GM19467 (cell line): ENCODE measurements at regions not wholly inside any gene's neighbourhood (a gene's known extent, or its start where the extent isn't known, plus 50 kb on each side); places are given as distances from the start of the nearest gene placed in this dataset.
A peak's percentile ranks its signal among the peaks of the same experiment; 100 is the strongest.
"Not testable (repeated sequence)": the region's sequence is repeated elsewhere in the genome, so short reads cannot be mapped to it uniquely, and the experiment has no call there.

Experiments
- ATAC-seq: cut with Tn5 transposase; IDR thresholded peaks from one replicate; pipeline ENCODE4 v1.9.1; 2021; ENCODE audit warnings: mild to moderate bottlenecking, moderate library complexity; ENCODE audit not compliant: unreplicated experiment

DNA sequence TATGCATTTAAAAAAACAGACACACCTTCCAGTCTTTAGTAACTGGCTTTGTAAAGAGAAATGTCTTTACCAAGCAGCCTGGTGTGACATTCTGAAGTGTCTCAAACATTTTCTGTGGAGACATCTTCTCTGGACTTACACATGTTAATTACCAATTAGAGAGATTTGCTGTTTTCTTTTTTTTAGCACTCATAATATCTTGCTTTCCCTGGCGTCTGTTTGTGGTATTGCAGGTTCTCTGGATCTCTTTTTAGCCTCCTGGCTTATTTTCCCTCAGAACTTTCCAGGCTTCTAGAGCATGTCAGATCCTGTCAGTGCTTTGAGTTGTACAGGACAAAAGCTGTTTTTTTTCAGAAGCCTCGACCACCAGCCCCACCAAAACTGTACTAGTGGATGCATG, 92.5 kb downstream of the MSX2 start:
- ATAC-seq: no peak

DNA sequence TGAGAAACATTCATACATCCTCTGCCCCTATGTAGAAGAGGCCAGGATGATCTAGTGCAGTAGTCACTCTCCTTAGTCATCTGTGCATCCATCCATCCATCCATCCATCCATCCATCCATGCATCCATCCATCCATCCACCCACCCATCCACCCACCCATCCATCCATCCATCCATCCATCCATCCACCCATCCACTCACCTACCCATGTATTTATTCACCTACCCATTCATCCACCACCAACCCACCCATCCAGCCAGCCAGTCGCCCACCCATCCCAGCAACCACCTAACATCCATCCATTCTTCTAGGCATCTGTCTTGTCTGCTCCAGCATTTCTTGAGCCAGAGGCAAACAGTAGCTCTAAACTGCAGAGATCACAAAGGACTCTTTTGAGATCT, 87.1 kb downstream of the MSX2 start:
- no peak for ATAC-seq

DNA sequence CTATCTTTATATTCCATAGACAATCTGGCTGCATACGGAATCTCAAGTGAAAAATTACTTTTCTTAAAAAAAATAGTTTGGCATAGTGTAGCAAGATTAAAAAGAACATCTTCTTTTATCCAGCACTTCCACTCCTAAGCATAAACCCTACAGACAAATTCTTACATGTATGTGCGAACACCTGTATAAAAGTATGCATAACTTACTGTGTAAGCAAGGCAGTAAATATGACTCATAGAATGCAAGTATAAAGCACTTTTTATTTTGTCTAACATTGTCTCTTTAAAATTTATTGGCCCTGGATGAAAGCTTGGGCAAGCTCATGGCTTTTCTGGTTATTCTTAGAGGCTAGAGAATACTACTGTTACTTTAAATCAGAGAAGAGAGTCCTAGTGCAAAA, 86.4 kb downstream of the MSX2 start:
- no peak for ATAC-seq

DNA sequence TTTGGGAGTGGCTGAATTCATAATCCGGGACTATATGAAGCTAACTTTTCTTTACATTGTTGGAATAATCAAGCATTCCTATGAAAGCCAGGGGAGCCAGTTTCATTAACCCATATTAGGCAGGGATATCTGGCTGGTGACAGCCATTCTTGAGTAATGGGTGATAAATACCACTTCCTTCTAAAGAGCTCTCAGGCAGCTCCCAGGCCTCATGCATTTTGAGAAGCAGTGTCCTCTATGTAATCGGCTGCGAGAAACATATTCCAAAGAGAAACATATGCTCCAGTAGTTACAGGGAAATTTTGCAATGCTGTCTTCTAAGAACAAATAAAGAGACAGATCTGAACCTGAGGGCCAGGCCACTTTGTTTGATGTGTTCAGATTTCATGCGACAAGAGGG, 83.1 kb downstream of the MSX2 start:
- no peak for ATAC-seq

DNA sequence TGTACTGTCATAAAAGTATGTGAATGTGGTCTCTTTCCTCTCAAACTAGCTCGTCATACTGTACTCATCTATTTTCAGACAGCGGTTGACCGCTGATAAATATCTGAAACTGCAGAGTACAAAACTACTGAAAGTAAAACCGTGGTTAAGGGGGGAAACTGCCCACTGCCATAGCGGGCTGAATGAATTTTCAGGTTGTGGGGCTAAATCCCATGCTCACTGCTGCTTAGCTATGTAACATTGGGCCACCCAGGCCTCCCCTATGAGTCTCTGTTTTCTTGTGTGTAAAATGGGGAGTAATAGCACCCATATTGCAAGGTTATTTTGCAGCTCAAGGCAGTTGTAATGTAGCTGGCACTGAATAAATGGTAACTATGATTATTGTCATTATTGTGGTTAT, 82.3 kb downstream of the MSX2 start:
- no peak for ATAC-seq

DNA sequence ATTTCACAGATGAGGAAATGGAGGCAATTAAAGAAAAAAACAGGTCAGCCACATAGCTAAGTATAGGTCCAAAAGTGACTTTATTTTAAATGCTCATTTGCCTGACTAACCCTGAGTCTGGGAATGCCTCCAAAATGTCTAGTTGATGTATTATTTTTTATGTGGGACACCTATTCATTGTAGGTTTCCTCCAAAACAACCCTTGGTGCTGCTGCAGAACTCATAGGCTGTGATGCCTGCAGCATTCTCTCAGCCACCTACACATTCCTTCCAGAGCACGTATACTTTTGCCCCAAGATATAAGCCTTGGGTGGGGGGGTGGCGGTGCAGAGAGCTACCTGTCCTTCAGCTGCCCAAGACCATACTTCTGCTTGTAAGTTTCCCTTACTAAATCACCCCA, 77.4 kb downstream of the MSX2 start:
- no peak for ATAC-seq

DNA sequence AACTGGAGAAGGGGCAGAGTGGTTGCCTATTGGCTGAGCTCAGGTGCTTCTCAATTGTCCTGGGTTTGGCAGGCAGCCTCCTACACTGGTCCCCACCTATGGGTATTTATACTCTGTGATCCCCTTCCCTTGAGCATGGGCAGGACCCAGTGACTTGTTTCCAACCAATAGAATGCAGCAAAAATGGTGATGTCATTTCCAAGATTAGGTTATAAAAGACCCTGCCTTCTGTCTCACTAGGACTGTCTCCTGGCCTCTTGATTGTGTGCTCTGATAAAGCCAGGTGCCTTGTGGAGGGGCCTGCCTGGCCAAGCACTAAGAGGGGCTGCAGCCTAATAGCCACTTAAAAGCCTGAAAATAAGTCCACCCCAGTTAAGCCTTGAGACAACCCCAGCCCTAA, 76.1 kb downstream of the MSX2 start:
- no peak for ATAC-seq

DNA sequence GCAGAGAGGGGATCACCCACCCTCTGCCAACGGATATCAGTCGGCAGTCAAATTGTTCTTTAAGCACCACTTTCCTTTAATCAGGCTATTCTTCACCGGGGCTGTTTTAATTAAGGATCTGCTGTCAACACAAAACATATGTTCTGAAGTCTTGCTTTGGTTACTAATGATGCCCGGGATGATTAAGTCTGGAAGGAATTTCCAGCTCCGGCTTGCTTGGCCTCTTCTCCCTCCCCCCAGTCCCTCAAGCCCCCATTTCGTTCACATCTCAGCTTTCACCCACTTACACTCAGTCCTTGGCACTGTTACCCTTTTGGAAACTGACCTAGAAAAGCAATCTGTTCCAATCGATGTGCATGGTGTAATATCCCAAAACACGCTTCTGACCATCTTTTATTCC, 74.7 kb downstream of the MSX2 start:
- no peak for ATAC-seq

DNA sequence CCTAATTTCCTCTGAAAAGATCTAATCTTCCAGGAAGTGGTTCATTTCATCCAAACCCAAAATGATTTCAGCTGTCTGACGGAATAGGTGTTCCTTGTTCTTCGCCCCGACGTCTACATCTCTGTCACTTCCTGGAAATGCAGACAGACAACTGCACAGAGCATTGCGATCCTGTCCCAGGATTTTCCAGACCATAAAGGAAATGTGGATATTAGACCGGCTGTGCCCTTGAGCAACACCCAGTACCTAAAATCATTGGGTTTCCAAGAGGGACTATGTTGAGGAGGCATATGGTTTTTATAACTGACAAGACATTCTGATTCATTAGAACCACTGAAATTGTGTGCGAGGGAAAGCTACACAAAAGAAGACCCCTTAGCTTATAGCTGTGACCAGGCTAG, 74.2 kb downstream of the MSX2 start:
- no peak for ATAC-seq

DNA sequence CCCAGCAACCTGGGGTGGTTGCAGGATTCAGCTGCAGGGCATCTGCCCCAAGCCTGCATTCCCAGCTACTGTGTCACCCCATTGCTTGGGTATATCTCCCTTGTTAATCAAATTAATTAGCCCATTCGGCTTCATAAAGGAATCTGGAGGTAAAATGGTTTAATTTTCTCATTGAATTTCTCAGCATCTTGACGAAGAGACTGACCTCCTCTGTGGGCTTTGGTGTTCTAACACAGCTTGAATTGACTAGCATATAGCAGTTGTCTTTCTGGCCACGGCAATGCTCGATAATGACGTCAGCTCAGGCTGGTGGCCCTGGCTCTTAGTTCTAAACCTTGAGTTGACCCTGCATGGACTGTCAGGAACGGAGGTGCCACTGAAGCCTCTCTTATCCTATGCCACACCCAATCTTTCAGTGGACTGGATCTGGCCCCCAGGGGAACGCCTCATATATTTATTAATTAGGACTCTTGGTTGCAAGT, 72.4 kb downstream of the MSX2 start:
- no peak for ATAC-seq

DNA sequence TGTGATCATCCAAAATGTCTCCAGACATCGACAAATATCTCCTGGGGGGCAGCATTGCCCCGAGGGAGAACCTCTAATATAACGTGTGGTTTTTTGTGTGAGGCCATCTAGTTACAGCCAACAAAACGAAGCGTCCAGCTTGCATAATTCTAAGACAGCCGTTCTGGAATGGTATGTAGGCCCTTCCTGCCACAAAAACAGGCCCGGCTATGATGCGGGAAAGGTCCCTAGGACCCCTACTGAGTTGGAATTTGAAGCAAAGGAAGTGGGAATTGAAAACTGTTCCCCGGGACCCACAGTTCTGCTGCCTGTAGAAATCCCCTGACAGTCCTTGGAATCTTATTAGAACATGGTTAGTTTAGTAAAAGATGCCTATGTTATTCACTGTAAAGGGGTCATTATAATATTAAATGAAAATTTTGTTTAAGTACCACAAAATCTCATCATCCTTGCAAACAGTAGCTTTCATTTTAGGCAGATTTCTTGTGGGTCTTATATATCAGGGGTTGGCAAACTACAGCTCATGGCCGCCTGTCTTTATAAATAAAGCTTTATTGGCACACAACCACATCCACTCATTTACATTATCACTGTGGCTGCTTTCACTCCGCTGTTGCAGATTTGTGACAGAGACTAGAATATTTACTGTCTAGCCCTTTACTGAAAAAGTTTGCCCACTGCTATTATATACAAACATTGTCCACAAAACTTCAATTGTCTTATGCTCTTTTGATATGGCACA, 70.7 kb downstream of the MSX2 start:
- no peak for ATAC-seq

DNA sequence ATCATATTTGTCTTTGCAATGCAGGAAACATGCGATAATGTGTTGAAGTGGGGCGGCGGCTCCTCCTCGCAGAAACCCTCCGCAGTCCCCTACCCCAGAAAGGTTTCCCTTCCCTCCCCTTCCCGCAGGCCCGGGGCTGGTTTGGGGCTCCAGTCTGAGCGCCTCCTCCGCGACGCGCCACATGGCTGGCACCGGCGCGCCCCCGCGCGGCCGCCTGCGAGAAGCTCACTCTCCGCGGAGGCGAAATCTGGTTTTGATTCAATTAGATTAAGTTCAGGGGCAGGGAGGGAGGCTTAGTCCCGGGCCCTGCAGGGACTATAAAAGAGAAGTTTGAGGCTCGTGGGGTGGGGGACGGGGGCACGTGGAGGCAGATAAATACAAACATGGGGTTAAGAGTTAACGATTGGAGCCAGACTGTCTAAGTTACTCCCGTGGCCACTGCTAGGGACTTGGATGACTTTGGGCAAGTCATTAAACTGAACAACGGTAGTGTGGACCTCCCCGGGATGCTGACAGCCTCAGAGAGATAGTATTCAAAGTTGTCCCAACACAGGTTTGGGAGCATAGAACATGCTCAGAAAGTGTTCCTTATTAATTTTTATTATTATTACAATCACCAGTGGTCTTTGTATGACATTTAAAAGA, 69.4 kb downstream of the MSX2 start:
- peak; percentile 79 for ATAC-seq

DNA sequence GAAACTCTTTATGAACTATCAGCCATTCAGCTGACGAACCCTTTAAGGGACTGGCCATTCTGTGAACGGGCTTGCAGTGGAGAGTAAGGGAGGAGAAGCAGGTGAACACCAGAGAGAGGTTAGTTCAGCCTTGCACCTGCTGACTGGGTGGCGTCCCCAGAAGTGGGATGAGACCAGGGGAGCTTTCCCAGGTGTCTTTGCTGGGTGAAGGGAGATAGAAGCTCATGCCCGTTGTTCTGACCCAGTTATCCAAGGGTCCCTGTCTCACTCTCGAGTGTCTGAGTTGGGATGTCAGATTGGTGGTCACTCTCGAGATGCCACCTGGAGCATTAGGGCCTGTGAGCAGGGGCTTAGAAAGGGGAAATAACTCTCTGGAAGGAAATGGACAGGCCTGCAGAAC, 68.7 kb downstream of the MSX2 start:
- no peak for ATAC-seq

DNA sequence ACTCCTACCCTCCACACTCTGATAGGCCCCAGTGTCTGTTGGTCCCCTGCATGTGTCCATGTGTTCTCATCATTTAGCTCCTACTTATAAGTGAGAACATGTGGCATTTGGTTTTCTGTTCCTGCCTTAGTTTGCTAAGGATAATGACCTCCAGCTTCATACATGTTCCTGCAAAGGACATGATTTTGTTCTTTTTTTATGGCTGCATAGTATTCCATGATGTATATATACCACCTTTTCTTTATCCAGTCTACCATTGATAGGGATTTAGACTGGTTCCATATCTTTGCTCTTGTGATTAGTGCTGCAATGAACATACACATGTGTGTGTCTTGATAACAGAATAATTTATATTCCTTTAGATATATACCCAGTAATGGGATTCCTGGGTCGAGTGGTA, 67.9 kb downstream of the MSX2 start:
- ATAC-seq: not testable (repeated sequence)

DNA sequence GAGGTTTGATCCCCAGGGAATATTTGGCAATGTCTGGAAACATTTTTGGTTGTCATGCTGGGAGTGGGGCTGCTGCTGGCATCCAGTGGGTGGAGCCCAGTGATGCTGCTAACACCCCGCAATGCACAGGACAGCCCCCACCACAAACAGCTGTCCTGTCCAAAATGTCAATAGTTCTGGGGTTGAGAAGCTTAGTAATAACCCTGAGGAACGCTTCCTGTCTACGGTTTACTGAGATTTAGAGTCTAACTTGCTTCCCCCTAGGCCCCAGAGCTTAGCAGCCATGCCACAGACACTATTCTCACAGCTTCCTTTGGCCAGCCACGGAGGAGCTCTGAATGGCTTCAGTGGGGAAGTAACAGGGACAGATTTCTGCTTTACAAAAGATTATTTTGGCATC, 66.5 kb downstream of the MSX2 start:
- no peak for ATAC-seq

DNA sequence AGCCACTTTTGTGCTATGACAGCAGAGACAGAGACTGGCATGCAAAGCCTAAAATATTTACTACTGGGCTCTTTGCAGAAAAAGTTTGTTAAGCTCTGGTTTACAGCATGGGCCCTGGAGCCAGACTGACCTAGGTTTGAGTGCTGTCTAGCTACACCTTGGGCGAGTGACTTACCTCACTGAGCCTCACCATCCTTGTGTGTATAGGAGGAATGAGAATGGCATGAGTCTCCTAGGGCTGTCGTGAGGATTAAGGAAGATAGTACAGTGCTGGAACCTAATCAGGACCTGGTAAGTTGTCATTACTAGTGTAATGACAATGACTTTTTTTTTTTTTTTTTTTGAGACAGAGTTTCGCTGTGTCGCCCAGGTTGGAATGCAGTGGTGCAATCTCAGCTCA, 65.2 kb downstream of the MSX2 start:
- no peak for ATAC-seq

DNA sequence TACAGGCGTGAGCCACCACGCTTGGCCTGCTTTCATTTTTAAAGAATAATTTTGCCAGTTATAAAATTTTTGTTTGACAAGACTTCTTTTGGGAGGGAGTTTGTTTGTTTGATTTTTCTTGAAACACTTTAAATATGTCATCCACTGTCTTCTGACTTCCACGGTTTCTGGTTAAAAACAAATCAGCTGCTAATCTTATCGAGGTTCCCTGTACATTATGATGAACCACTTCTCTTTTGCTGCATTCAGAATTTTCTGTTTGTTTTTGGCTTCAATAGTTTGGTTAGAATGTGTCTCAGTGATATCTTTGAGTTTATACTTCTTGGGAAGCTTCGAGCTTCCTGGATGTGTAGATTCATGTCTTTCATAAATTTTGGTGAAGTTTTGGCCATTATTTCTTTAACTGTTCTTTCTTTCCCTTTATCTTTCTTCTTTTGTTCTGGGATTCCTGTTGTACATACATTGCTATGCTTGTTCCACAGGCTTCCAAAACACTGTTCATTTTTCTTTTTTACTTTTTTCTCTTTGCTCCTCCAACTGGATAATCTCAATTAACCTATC, 60.8 kb downstream of the MSX2 start:
- no peak for ATAC-seq
